Fibroblast of skin of right quadriceps (primary cell): ENCODE measurements at regions not wholly inside any gene's neighbourhood (a gene's known extent, or its start where the extent isn't known, plus 50 kb on each side); places are given as distances from the start of the nearest gene placed in this dataset.

ENCODE experiments used
- DNase-seq: peaks from one replicate; pipeline ENCODE4 v3.0.0-alpha.2; 2013

GRCh38 chr6:165941249-165941775 lies 226.3 kb downstream of the TBXT start:
- DNase-seq, result no peak

- DNase-seq, result no peak
Observed at GRCh38 chr6:165940366-165940765, 227.3 kb downstream of the TBXT start.

GRCh38 chr6:165939601-165940290 lies 227.9 kb downstream of the TBXT start:
- DNase-seq, result no peak

- no peak for DNase-seq
Observed at GRCh38 chr6:165939047-165939446, 228.6 kb downstream of the TBXT start.

GRCh38 chr6:165937564-165938358 lies 229.9 kb downstream of the TBXT start:
- no peak for DNase-seq

- no peak for DNase-seq
Observed at GRCh38 chr6:165936660-165937059, 231.0 kb downstream of the TBXT start.

- DNase-seq, result no peak
Observed at GRCh38 chr6:165936096-165936495, 231.6 kb downstream of the TBXT start.

- no peak for DNase-seq
Observed at GRCh38 chr6:165931675-165932074, 236.0 kb downstream of the TBXT start.

- no peak for DNase-seq
Observed at GRCh38 chr6:165930668-165931214, 236.9 kb downstream of the TBXT start.

GRCh38 chr6:165929607-165930006 lies 238.0 kb downstream of the TBXT start:
- no peak for DNase-seq

GRCh38 chr6:165926378-165926777 lies 241.3 kb downstream of the TBXT start:
- no peak for DNase-seq

GRCh38 chr6:165925474-165926156 lies 242.0 kb downstream of the TBXT start:
- no peak for DNase-seq

- no peak for DNase-seq
Observed at GRCh38 chr6:165922309-165922794, 245.3 kb downstream of the TBXT start.

- no peak for DNase-seq
Observed at GRCh38 chr6:165920896-165921671, 246.6 kb downstream of the TBXT start.

- DNase-seq, result no peak
Observed at GRCh38 chr6:165917576-165917975, 250.1 kb downstream of the TBXT start.

GRCh38 chr6:165915022-165915770 lies 252.2 kb upstream of the PDE10A start:
- no peak for DNase-seq

- no peak for DNase-seq
Observed at GRCh38 chr6:165913676-165914570, 250.9 kb upstream of the PDE10A start.

GRCh38 chr6:165910184-165910966 lies 247.3 kb upstream of the PDE10A start:
- DNase-seq, result no peak

GRCh38 chr6:165906736-165907135 lies 243.7 kb upstream of the PDE10A start:
- DNase-seq, result no peak

- no peak for DNase-seq
Observed at GRCh38 chr6:165905744-165906143, 242.7 kb upstream of the PDE10A start.
